ENCODE measurements at regions not wholly inside any gene's neighbourhood (a gene's known extent, or its start where the extent isn't known, plus 50 kb on each side); places are given as distances from the start of the nearest gene placed in this dataset.
"Not testable (repeated sequence)": the region's sequence is repeated elsewhere in the genome, so short reads cannot be mapped to it uniquely, and the experiment has no call there.

DNA sequence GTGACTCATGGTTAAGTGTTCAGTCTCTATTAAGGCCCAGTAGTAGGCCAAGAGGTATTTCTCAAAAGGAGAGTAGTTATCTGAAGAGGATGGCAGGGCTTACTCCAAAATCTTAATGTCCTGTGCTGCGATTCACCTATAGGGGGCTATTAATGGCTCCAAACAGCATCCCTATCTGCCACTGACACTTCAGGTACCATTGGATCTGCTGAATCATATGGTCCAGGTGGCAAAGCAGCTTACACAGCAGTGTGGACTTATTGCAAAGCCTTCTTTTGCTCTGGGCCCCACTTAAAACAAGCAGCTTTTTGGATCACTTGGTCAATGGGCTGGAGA lies 60.8 kb upstream of the ATP2B1 start:
- no peak overlapping the region for H3K4me3 ChIP-seq (ENCODE audit: low read depth, low read length)
- no peak for DNase-seq (ENCODE audit: low read depth)
- TF ChIP-seq, protein P1, sequence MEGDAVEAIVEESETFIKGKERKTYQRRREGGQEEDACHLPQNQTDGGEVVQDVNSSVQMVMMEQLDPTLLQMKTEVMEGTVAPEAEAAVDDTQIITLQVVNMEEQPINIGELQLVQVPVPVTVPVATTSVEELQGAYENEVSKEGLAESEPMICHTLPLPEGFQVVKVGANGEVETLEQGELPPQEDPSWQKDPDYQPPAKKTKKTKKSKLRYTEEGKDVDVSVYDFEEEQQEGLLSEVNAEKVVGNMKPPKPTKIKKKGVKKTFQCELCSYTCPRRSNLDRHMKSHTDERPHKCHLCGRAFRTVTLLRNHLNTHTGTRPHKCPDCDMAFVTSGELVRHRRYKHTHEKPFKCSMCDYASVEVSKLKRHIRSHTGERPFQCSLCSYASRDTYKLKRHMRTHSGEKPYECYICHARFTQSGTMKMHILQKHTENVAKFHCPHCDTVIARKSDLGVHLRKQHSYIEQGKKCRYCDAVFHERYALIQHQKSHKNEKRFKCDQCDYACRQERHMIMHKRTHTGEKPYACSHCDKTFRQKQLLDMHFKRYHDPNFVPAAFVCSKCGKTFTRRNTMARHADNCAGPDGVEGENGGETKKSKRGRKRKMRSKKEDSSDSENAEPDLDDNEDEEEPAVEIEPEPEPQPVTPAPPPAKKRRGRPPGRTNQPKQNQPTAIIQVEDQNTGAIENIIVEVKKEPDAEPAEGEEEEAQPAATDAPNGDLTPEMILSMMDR (IDR thresholded peaks at IDR 0.05; ENCODE audit: insufficient read depth, low read depth, low read length): no peak

DNA sequence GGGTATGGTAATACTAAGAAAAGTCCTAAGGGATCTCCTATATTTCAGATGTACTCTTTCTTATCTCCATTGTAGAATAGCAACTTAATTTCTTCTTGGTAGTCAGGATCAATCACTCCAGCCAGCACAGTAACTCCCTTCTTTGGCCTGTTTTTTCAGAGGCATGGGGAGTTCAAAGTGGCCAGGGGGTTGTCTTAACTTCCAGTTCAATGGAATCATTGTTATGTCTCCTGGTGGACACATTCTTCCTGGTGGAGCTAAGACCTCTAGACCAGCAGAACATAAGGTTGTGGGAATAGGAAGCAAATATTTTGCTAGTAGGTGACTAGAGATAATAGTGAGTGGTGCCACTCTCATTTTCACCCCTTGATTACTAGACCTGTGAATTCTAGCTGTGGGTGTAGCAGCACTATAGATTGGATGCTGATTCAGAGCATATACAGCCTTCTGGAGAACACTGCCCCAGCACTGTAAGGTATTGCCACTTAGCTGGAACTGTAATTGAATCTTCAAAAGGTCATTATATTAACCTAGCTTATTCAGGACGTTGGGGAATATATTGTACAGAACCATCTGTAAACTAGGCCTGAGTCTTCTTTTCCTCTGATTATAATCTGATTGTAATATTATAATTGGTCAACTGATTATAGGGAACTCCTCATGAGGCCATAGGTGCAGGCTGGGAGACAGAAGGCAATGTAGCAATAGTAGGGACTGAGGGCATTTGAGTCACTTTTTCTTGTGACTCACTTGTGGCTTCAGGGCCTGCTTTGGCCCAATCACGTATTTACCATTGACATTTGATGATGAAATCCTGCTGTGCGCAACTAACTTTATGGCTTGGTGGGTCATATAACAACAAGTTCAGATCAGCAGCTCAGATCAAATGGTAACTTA lies 60.2 kb upstream of the ATP2B1 start:
- peak; percentile 96 for DNase-seq (ENCODE audit: low read depth)
- no peak overlapping the region for H3K4me3 ChIP-seq (ENCODE audit: low read depth, low read length)
- TF ChIP-seq, protein P1 (IDR thresholded peaks at IDR 0.05; ENCODE audit: insufficient read depth, low read depth, low read length): no peak

DNA sequence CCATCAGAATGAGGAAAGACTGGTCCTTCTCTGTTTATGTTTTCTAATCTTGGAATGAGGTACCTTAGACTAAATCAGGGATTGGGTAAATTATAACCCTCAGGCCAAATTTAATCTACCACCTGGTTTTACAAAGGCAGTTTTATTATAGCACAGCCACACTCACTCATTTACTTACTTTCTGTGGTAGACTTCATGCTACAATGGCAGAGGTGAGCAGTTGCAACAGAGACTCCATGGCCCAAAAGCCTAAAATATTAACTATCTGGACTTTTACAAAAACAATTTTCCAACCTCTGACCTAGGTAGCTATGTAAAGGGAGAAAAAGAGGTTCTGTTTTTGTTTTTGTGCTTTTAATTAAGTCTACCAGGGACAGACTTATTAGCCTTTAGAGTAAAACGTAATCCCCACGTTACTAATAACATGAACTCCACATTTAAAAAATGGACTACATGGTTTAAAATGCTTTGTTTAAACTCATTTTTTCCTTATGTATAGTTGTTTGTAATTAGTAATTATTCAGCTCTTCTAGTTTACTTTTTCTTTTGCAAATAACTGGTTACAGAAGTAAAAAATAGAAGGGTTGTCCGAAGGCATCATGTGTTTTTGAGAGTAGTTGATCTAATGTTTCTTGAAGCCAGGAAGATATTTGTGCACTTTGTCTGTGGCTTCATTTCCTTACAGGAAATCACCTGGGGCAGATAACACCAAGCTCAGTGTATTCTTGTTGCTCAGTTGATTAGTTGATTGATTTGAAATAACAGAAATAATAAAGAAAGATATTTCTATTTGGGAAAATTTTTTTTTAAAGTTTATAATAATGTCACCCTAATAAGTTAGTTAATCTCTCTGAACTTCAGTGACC lies 57.6 kb upstream of the ATP2B1 start:
- DNase-seq (ENCODE audit: low read depth): no peak
- TF ChIP-seq, protein P1 (IDR thresholded peaks at IDR 0.05; ENCODE audit: insufficient read depth, low read depth, low read length): no peak
- H3K4me3 ChIP-seq (ENCODE audit: low read depth, low read length): no peak overlapping the region

DNA sequence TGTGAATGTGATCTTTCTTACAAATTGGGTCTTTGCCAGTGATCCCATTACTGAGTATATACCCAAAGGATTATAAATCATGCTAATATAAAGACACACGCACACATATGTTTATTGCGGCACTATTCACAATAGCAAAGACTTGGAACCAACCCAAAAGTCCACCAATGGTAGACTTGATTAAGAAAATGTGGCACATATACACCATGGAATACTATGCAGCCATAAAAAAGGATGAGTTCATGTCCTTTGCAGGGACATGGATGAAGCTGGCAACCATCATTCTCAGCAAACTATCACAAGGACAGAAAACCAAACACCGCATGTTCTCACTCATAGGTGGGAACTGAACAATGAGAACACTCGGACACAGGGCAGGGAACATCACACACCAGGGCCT lies 55.5 kb upstream of the ATP2B1 start:
- not testable (repeated sequence) for DNase-seq (ENCODE audit: low read depth); H3K4me3 ChIP-seq (ENCODE audit: low read depth, low read length)

DNA sequence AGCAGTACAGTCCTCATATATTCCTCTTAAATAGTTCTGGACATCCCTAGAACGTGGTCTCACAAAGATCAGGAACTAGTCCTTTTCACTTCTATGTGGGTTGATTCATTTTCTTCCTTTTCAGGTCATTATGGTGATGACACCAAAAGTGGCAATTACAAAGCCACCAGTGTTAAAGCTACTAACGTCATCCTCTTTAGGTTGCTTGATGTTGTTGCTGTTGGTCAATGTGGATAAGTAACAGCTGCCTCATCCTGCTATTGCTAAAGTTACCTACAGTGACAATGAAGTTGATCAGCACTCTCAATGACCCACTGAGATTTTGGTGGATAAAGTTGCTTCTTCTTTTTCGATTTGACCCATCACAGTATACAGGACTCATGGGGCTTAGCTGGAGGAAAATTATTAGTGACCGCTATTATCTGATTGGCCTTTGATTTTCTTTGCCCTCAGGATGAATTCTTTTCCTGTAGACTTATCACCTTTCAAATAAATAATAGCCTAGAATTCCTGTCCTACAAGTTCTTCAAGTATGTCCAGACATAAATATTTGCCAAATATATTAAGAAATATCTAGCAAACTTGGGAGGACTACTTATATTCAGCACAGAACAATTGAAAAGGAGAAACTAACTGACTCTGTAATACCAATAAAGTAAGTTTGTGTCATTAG lies 54.0 kb upstream of the ATP2B1 start:
- no peak overlapping the region for H3K4me3 ChIP-seq (ENCODE audit: low read depth, low read length)
- TF ChIP-seq, protein P1 (IDR thresholded peaks at IDR 0.05; ENCODE audit: insufficient read depth, low read depth, low read length): no peak
- no peak for DNase-seq (ENCODE audit: low read depth)

DNA sequence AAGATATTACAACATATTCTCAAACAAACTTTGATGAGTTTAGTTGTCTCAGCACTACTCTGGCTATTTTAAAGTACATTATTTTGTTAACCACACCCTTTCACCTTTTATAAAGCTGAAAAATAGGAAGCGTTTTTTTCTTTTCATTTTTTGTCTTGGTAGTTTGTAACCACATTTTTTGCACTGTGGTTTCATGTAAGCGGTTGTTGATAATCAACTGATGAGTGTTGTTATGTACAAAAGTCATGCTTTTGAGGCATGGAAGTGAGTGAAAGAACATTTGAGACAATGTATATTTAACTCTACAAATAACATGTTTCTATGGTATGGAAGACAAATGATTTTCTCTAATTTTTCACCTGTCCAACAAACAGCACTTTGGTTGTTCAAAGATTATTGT lies 52.1 kb upstream of the ATP2B1 start:
- no peak for DNase-seq (ENCODE audit: low read depth)
- H3K4me3 ChIP-seq (ENCODE audit: low read depth, low read length): no peak overlapping the region
- TF ChIP-seq, protein P1 (IDR thresholded peaks at IDR 0.05; ENCODE audit: insufficient read depth, low read depth, low read length): no peak
